Esophagus squamous epithelium (tissue), 4 donors: ENCODE measurements at regions not wholly inside any gene's neighbourhood (a gene's known extent, or its start where the extent isn't known, plus 50 kb on each side); places are given as distances from the start of the nearest gene placed in this dataset.

Source experiments
- POLR2A ChIP-seq, 4 donors: fragments of 450-650 bp; IDR thresholded peaks; one replicate each; pipeline ENCODE4 v1.6.1; 2017; ENCODE audit warnings: antibody characterized with exemption in 4 of 4, mild to moderate bottlenecking in 4 of 4, moderate library complexity in 3 of 4
- TF ChIP-seq, protein P1 (sequence below), 6 experiments: fragments of 450-650 bp in 4 of 6; fragments of 200-600 bp in 2 of 6; sonication (generic) in 2 of 6; IDR thresholded peaks; one replicate each; pipeline ENCODE4 v1.5.1; 2016 to 2019; ENCODE audit warnings: antibody characterized with exemption in 6 of 6, mild to moderate bottlenecking in 4 of 6, moderate library complexity in 4 of 6

DNA sequence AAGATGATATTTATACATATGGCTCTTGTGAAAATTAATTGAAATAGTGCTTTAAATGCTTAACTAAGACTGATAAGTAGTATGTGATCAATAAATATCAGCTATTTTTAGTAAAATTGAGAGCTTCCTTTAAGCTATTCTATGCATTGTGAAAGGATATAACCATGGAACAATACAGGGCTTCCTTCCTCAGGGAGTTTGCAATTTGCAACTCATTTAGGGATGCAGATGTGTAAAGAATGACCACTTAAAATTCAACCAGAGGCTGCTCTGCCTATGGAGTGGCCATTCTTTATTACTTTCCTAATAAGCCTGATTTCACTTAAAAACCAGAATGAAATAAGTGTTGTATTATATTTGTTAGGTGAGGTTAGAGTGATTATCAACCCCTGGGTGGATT lies 103.2 kb upstream of the PRICKLE1 start:
- TF ChIP-seq, protein P1, sequence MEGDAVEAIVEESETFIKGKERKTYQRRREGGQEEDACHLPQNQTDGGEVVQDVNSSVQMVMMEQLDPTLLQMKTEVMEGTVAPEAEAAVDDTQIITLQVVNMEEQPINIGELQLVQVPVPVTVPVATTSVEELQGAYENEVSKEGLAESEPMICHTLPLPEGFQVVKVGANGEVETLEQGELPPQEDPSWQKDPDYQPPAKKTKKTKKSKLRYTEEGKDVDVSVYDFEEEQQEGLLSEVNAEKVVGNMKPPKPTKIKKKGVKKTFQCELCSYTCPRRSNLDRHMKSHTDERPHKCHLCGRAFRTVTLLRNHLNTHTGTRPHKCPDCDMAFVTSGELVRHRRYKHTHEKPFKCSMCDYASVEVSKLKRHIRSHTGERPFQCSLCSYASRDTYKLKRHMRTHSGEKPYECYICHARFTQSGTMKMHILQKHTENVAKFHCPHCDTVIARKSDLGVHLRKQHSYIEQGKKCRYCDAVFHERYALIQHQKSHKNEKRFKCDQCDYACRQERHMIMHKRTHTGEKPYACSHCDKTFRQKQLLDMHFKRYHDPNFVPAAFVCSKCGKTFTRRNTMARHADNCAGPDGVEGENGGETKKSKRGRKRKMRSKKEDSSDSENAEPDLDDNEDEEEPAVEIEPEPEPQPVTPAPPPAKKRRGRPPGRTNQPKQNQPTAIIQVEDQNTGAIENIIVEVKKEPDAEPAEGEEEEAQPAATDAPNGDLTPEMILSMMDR (IDR thresholded peaks at IDR 0.05) = no peak
- TF ChIP-seq POLR2A (IDR thresholded peaks at IDR 0.05) = no peak
